GM12864 (cell line): ENCODE measurements at regions not wholly inside any gene's neighbourhood (a gene's known extent, or its start where the extent isn't known, plus 50 kb on each side); places are given as distances from the start of the nearest gene placed in this dataset.

Experiments used
- DNase-seq: peaks from one replicate; pipeline ENCODE4 v3.0.0-alpha.2; 2011; ENCODE audit warnings: low read depth
- H3K4me3 ChIP-seq: 2 replicates; pipeline ENCODE4 v1.5.1; 2011; ENCODE audit warnings: mild to moderate bottlenecking, low read depth, low read length, control low read depth
- TF ChIP-seq, protein P1 (sequence below): IDR thresholded peaks from 2 replicates; pipeline ENCODE4 v1.5.1; 2011; ENCODE audit warnings: low read depth, mild to moderate bottlenecking, moderate library complexity, low read length, control low read depth, inconsistent platforms; ENCODE audit errors: missing control alignments

DNA sequence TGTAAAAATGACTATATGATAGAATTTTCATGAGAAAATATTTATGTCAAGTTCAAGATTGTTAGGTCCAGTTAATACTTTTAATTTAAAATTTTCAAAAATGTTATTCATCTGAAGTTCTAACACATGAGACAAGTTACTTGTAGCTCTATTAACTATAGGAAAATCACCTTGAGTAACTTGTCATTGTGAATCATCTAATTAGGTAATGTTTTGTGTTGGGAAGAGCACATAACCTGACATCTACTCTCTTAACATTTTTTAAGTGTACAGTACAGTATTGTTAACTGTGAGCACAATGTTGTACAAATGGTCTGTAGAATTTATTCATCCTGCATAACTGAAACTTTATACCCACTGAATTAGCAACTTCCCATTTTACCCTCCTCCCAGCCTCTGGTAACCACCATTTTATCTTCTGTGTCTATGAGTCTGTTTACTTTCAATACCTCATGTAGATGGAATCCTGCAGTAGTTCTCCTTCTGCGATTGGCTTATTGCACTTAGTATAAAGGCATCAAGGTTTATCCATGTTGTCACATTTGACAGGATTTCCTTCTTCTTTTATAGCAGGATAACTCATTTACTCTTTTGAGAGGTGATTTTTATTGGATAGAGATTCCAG lies 54.6 kb downstream of the ARL4A start:
- TF ChIP-seq, protein P1, sequence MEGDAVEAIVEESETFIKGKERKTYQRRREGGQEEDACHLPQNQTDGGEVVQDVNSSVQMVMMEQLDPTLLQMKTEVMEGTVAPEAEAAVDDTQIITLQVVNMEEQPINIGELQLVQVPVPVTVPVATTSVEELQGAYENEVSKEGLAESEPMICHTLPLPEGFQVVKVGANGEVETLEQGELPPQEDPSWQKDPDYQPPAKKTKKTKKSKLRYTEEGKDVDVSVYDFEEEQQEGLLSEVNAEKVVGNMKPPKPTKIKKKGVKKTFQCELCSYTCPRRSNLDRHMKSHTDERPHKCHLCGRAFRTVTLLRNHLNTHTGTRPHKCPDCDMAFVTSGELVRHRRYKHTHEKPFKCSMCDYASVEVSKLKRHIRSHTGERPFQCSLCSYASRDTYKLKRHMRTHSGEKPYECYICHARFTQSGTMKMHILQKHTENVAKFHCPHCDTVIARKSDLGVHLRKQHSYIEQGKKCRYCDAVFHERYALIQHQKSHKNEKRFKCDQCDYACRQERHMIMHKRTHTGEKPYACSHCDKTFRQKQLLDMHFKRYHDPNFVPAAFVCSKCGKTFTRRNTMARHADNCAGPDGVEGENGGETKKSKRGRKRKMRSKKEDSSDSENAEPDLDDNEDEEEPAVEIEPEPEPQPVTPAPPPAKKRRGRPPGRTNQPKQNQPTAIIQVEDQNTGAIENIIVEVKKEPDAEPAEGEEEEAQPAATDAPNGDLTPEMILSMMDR: no peak
- no peak for DNase-seq
- no peak overlapping the region for H3K4me3 ChIP-seq

DNA sequence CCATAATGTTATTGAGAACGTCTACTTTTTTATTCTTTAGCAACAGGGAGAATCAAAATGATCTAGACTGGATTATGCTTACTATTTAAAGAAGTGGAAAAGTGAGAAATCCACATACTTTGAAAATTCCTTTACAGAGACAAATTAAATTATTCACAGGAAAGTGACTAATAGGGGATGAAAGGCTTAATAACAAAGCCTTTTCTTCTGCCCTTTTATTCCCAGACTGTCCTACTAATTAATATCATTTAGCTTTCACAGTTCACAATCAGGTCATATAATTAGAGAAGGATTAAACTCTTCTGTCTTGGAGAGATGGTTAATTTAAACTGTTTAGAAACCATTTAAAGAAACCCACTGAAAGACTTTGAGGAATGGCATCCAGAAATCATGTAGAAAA lies 58.8 kb downstream of the ARL4A start:
- DNase-seq: no peak
- TF ChIP-seq, protein P1: no peak
- H3K4me3 ChIP-seq: no peak overlapping the region

DNA sequence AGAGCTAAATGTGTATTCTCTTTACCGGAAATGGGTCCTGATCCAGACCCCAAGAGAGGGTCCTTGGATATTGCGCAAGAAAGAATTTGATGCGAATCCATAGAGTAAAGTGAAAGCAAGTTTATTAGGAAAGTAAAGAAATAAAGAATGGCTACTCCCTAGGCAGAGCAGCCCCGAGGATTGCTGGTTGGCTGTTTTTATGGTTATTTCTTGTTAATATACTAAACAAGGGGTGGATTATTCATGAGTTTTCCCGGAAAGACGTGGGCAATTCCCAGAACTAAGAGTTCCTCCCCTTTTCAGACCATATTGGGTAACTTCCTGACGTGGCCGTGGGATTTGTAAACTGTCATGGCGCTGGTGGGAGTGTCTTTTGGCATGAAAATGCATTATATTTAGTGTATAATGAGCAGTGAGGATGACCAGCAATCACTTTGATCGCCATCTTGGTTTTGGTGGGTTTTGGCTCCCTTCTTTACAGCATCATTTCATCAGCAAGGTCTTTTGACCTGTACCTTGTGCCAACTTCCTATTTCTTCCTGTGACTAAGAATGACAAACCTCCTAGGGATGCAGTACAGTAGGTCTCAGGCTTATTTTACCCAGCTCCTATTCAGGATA lies 60.4 kb downstream of the ARL4A start:
- no peak overlapping the region for H3K4me3 ChIP-seq
- no peak for DNase-seq
- TF ChIP-seq, protein P1: no peak

GRCh38 chr7:12749069-12749468 lies 61.6 kb downstream of the ARL4A start:
- no peak for DNase-seq
- H3K4me3 ChIP-seq: no peak overlapping the region
- TF ChIP-seq, protein P1: no peak

DNA sequence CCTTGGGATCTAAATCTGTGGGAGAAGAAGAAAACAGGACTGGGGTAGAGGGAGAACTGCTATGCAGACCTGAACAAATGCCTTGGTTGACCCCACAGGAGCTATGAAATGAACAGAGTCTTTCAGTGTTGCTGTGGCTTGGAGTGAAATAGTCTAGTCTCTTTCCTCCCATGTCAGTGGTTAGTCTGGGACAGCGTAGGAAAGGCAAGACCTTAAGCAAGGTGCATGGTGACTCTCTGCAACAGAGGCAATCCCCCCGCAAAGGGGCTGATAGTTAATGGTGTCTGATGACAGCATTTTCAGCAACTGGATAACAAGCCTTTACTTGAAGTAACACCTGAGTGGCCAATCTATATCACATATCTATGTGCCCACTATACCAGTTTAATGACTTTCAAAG lies 62.3 kb downstream of the ARL4A start:
- TF ChIP-seq, protein P1: no peak
- no peak for DNase-seq
- H3K4me3 ChIP-seq: no peak overlapping the region

GRCh38 chr7:12751764-12752163 lies 64.3 kb downstream of the ARL4A start:
- TF ChIP-seq, protein P1: no peak
- H3K4me3 ChIP-seq: no peak overlapping the region
- DNase-seq: no peak

DNA sequence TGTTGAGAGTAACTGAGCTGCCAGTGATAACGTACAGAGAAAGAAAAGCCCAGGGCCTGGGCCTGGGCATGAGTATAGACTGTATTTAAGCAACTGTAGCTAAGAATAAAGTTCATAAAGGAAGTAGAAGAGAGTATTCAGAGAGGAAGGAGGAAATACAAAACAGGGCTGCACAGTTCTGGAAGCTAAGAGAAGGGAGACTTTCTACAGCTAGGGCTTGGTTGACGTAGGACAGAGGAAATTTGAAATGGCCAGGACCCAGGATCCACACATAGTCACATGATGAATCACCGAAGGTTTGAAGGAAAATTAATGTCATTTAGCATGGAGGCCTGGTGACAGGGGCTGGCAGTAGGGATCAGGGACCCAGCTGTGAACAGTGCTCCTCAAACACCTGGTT lies 66.7 kb downstream of the ARL4A start:
- TF ChIP-seq, protein P1: no peak
- DNase-seq: no peak
- no peak overlapping the region for H3K4me3 ChIP-seq
